HG02610 (cell line): ENCODE measurements at regions not wholly inside any gene's neighbourhood (a gene's known extent, or its start where the extent isn't known, plus 50 kb on each side); places are given as distances from the start of the nearest gene placed in this dataset.

ENCODE experiments used
- ATAC-seq: cut with Tn5 transposase; IDR thresholded peaks from one replicate; pipeline ENCODE4 v1.9.1; 2021; ENCODE audit warnings: mild to moderate bottlenecking, moderate library complexity; ENCODE audit not compliant: unreplicated experiment

DNA sequence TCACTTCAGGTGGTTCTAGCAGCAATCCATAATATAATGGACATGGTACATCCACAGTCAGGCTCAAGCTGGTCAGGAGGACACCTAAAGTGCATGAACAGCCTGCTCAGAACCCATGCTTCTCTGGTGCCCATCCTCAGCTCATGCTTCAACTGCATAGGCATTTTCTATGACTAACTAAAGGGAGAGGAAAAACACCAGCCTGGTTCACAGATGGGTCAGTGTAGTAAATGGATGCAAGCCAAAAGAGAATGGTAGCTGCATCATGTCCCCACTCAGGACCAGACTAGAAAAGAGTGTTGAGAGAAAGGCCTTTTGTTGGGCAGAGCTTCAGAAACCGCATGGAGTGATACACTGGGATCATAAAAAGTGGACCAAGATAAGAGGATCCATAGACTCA is 556.6 kb downstream of the TLE1 start:
- ATAC-seq = no peak

DNA sequence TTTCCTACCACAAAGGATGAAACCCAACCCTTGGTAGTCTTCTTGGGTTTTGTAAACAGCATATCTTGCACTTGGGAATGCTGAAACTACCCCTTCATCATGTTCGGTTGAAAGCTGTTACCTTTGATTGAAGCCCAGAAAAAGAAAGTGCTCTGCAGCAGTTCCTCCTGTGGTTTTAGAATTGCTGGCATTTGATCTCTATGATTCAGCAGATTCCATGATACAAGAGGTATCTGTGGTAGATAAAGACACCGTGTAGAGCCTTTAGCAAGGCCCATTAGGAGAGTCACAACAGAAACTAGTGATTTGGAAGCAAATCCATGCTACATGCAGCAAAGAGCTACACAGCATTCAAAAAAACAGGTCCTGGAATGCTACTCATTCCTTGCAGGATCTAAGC is 557.0 kb downstream of the TLE1 start:
- ATAC-seq = no peak

DNA sequence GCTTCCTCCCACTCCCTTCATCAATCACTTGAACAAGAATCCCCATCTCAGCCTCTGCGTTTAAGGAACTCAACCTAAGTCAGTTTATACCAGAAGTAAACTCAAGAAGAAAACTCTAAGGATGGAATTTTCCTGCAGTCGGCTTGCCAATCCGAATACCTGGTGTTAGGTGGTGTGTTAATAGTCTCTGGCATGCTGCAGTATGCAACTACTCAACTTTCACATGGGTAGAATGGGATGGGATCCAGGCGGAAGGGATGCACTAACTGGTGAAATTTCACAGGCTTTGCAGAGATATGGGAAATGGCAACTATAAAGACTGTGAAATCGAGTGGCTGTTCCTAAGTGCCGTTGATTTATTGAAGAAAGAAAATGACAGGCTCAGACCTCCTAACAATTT is 560.6 kb downstream of the TLE1 start:
- ATAC-seq = no peak

DNA sequence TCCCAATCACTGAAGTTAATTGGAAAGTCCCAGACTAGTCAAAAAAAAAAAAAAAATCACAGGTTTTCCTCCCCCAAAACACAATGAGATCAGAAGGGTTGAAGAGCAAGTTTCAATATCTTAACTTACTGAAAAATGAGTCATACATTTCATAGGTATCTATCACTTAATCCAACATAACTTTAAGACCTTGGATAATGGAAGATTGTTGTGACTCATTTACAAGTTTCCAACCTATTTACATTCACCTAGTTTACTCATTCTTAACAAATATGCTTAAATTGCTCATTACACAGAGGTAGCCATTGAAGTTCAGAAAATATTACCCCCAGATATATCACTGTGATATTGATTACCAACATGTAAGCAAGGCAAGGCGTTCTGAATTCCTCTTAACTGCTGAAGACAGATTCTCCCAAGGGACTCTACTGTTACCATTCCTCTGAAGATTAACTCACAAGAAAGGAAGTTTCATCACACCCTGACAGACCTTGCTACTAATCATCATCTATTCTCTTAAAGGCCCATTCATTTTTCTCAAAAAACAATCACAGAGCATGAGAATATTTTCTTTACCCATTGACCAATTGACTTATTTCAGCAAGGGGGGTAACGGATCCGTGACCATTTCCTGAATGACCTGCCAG is 563.8 kb downstream of the TLE1 start:
- ATAC-seq = no peak

- no peak for ATAC-seq
Observed at GRCh38 chr9:81123526-81123925, 565.8 kb downstream of the TLE1 start.

DNA sequence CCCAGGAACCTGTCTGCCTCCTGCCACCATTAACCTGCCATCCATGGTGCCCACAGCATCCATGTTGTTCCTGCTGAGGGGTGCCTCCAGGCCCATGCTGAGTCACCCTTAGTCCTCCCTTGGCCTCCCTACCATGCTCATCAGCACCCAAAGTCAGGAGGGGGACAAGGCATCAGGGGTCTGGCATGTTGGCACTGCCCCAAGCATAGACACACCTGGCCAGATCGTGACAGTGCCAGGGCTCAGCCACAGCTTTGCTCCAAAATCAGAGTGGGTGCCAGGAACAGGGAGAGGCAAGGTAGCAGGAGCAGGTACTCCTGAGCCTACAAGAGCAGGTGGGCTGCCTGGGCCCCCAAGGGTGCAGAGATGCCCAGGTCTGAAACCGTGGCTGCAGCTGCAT is 566.6 kb downstream of the TLE1 start:
- no peak for ATAC-seq

- no peak for ATAC-seq
Observed at GRCh38 chr9:81119591-81119990, 569.8 kb downstream of the TLE1 start.

- no peak for ATAC-seq
Observed at GRCh38 chr9:81118416-81118815, 570.9 kb downstream of the TLE1 start.

DNA sequence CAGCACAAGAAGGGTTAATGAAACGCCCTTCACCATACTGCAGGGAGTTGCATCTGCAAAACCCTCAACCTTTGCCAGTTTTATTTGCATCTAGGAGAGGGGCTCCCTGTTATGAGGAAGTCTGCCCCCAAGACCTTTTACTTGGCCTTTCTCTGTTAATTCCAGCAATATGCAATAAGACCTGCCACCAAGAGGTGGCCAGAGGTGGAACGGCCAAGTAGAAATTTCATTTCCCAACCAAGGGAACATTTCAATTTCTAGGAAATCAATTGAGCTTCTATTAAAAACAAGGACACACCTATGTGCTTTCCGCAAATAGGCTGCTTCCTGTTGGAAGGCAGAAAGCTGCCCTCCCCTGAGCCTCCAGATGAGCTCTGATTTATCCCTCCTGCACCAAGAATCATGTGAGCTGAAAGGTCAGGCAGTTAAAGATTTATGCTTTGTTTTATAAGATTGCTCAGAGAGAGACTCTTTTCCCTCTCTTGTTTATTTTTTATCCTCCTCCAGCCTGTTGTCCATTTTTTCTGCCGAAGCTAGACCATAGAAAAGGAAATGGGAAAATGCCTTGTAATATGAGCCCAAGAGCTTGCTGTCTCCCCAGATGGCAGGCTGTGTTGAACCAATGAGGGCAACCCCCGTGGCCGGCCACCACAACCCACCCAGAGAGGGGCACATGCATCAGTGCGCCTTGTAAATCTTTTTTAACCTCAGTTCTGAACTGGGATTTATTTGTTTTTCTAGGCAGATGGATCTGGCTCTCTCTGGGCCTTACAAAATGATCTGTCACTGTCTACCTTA is 572.8 kb downstream of the TLE1 start:
- no peak for ATAC-seq

DNA sequence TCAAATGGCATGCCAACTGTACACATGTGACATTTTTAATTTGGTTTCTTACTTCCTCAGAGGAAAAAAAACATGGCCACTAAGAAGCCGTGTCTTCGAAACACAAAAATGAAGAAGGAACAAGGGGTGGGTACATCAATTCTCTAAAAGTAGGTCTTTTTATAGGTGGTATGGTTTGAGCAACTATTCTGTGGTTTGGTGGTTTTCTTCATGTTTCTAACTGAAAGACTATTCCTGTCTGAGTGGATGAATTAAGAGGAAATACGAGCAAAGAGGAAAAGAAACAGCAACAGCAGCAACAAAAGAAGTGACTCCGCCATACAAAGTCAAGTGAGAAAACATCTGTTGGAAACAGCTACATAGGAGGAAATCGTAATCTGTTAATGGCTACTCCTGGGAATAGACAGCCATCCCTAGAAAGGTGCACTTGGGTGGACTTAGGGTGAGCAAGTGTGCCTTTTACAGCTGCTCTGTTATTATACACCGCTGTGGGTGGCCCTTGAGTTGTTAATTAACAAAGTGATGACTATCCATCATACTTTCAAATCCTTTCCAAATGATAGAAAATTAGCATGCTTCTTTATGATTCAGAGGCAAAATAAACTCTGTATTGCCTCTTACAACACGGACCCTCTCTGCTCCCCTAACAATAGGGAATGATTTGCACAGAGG is 575.8 kb downstream of the TLE1 start:
- ATAC-seq = no peak

- no peak for ATAC-seq
Observed at GRCh38 chr9:81112627-81113452, 576.5 kb downstream of the TLE1 start.

GRCh38 chr9:81108821-81109220 is 580.5 kb downstream of the TLE1 start:
- no peak for ATAC-seq

DNA sequence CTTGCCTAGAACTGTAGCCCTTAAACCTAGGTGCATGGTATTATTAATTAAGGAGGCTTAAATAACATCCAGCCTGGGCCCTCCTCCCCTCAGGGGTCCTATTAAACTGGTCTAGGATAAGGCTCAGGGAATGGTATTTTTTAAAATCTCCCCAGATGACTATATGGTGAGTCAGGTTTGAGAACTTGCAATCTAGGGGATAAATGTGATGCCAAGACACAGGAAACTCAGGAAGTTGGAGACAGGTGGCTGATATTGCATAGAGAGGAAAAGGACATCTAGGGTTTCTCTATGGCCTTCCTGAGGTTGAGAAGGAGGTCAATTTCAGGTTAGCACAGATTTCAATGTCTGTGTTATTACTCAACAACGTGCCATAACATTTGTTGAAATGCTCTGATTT is 581.0 kb downstream of the TLE1 start:
- ATAC-seq = no peak

GRCh38 chr9:81103597-81104471 is 585.5 kb downstream of the TLE1 start:
- ATAC-seq = no peak

DNA sequence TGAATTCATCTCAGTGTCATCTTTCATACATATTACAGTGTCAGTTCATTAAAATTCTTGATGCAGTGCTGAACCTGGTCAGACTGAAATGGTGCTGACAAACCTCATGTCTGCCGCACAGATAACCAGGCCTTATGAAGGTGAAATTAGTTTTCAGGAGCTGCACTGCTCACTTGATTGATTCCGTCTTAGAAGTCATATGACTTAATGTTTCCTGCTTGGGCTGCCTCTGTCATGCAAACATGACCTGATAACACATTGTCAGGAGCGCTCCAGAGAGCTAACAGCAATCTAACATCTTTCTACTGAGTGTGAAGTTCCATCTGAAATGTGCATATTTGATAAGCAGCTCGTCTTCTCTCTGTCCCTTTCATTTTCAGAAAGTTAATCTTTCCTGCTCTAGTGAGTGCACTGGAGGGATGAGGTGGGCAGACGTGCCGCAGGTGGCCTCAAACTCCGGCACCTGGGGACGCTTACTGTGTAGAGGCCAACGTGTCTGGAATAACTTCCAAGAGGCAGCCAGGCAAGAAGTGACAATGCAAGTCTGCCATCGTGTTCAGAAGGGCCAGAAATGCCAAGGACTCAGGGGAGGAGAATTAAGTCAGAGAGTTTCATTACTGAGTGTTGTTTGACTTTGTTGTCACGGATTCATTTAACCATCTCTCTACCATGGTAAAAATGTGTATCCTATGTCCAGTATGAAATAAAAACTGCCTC is 592.1 kb downstream of the TLE1 start:
- ATAC-seq = no peak

GRCh38 chr9:81096625-81097024 is 592.7 kb downstream of the TLE1 start:
- no peak for ATAC-seq

GRCh38 chr9:81092057-81092456 is 597.3 kb downstream of the TLE1 start:
- no peak for ATAC-seq

DNA sequence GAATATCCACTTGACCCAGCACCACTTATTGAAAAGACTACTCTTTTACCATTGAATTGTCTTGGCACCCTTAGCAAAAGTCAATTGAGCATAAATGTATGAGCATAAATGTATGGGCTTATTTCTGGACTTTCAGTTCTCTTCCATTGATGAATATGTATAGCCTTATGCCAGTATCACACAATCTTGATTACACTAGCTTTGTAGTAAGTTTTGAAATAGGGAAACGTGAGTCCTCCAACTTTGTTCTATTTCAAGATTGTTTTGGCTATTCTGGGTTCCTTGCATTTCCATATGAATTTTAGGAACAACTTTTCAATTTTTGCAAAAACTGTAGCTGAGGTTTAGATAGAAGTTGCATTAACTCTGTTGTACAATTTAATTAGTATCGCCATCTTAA is 601.0 kb downstream of the TLE1 start:
- no peak for ATAC-seq

DNA sequence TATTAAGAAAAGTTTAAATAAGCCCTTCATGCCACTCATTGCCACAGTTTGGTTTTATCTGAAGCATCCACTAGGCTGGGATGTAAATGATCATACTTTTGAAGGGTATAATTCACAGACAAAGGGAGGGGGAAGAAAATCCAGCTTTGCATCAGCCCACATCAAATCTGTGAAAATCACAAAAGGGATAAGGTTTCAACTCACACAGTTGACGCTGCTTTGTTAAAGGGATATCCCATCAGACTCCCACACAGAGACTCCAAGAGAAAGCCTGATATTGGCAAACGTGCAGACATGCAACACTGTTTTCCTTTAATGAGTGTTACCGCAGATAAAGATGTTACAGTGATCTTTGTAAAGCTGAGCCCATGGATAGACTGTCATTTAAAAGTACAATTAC is 602.9 kb downstream of the TLE1 start:
- no peak for ATAC-seq
